Epithelial cell of prostate (primary cell): ENCODE measurements at regions not wholly inside any gene's neighbourhood (a gene's known extent, or its start where the extent isn't known, plus 50 kb on each side); places are given as distances from the start of the nearest gene placed in this dataset.
"Not testable (repeated sequence)": the region's sequence is repeated elsewhere in the genome, so short reads cannot be mapped to it uniquely, and the experiment has no call there.

Experiments
- DNase-seq: peaks from one replicate; pipeline ENCODE4 v3.0.0-alpha.2; 2011; ENCODE audit warnings: low read depth, low spot score
- H3K27ac ChIP-seq: fragments of 450-650 bp; 2 replicates; pipeline ENCODE4 v1.5.1; 2017; ENCODE audit warnings: mild to moderate bottlenecking

DNA sequence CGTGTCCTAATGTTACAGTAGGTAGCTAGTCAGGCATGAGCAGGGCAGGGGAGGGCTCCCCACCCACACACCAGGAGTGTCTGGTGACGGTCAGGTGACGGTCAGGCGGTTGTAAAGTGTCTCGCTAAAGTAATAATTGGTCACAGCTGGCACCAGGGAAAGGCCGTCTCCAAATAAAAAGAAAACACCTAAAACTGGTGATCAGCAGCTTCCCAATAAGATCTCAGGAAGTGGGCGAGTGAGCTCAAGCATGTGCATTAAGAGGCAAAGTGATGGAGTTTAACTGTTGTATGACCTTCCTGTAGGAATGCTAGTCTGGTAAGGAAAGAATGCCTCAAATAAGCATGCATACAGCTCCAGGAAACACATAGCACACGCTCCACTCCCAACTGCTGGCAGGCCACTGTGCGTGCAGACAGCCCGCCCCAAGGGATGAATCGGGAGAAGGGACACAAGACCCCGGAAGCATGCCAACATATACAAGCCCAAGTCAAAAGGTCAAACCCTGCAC is 177.1 kb downstream of the RNF144A start:
- DNase-seq: no peak
- H3K27ac ChIP-seq: no peak overlapping the region

DNA sequence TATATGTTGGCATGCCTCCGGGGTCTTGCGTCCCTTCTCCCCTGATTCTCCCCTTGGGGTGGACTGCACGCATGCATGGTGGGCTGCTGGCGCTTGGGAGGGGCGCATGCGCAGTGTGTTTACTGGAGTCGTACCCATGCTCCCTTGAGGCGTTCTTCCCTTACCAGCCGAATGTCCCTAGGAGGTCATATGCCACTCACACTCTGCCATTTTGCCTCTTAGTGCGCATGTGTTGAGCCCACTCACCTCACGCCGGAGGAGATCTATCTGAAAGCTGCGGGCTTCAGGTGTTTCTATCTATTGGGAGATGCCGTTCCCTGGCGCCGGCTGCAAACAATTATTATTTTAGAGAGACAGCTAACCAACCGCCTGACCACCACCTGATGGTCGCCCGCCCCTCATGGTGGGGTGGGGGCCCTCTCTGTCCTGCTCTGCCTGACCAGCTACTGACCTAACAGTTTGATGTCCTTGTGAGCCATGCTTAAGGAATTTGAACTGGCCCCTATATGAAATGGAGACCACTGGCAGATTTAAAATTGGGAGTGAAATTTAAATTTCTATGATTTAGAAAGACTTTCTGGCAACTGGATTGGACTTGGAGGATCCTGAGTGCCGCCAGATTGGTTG is 179.6 kb downstream of the RNF144A start:
- no peak for DNase-seq
- no peak overlapping the region for H3K27ac ChIP-seq

DNA sequence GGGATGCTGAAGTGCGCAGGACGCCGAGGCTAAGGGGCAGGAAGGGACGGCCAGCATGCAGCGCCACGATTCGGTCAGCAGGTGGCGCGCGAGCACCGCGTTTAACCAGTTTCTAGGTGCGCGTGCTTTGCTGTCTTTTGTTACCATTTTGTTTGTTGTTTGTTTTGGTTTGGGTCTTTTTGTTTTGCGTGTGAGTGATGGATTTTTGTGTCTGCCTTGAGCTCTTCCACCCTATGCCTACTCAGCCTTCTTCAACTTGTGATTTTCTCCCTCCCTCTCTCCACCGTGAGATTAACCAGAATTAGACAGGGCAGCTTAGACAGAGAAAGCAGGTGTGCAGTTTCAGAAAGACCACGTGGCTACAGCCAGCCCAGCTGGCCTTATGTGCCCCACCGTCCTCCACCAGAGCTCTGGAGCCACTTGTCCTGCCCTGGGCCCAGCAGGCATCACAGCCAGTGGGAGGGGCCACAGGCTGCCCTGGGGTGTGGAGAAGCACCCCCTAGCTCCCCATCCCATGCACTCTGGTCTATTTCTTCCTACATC is 180.2 kb downstream of the RNF144A start:
- H3K27ac ChIP-seq: no peak overlapping the region
- no peak for DNase-seq

DNA sequence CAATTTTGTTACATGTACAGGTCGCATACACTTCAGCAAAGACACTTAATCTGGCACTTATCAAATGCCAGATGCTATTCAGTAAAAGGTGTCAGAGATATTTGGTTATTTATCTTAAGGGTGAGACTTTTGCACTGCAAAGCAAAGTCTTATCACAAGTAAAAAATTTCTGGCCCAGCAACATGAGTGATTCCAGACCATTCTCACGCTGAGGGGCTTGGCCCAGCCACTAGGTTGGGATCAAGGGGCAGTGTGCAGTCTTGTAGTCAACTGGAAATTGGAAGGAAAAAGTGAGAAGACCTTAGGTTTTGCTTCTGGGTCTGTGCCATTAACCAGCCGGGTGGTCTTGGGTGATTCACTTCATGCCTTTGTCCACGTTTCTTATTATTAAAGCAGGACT is 181.6 kb downstream of the RNF144A start:
- DNase-seq: no peak
- no peak overlapping the region for H3K27ac ChIP-seq

DNA sequence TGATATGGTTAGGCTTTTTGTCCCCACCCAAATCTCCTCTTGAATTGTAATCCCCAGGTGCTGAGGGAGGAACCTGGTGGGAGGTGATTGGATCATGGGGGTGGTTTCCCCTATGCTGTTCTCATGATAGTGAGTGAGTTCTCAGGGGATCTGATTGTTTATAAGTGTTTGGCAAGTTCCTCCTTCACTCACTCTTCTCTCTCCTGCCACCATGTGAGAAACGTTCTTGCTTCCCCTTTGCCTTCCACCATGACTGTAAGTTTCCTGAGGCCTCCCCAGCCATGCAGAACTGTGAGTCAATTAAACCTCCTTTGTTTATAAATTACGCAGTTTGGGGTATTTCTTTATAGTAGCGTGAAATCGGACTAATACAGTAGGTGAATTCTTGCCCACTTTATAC is 182.5 kb downstream of the RNF144A start:
- H3K27ac ChIP-seq, DNase-seq: not testable (repeated sequence)

DNA sequence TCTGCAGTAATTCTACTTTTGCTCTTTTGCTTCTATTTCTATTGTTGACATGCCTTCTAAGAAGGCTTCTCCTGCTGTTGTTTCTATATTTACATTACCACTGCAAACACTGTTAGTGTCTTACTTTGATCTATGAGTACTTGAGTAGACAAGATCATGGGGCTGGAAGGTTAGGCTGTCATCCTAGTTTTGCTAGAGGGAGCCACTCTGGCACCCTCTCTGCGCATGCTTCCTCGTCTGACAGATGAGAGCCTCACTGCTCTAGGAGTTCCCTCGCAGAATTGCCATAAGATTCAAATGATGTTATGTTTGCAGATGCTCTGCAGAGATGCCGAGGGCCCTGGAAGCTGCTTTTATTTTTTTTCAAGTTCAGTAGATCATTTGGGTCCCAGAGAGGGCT is 185.6 kb downstream of the RNF144A start:
- DNase-seq: no peak
- no peak overlapping the region for H3K27ac ChIP-seq

DNA sequence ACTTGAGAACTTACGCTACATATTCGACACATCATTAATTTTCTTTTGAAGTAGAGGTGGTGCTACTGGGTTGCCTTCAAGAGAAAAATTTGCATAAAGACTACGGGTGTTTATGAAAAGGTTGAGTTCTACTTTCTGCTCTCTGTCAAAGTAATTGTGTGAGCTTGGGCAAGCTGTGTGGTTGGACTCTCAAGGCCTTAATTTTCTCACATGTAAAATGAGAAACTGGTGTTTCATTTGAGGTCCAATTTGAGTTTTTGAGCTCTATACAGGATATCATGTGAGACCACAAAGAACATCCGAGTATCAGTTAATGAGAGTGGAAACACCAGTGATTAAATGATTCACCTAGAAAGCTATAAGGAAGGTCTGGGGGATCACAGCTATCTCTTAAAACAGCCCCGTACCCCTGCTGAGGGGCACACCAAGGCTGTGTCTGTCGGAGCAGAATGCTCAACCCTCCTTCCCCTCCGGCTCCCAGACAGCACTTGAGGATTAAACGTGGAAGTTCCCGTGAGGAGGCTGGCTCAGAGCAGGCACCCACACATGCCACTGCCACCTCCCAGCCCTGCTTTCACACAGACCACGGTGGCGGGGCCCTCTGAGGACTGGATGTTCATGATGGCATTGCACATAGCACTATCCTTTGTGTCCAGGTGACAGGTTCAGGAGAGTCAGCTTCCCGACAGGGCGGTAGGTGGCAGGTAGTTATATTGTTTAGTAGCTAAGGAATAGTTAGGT is 191.8 kb downstream of the RNF144A start:
- no peak for DNase-seq
- no peak overlapping the region for H3K27ac ChIP-seq

DNA sequence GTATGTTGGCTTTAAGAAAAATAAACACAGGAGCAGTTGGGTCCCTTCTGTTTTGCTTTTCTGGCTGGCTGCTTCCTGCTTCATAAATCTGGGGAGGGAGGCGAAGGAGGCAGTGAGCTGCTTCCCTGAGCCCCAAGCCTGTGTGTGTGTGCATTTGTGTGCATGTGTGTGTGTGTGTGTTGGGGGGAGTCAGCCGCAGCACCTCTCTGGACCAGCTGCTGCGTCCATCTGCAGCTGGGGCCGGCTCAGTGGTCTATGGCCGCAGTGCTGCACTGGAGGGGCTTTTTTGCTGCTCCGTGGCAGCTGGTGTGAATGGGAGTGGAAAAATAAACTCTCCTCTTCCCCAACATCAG is 192.3 kb downstream of the RNF144A start:
- no peak for DNase-seq
- H3K27ac ChIP-seq: no peak overlapping the region

DNA sequence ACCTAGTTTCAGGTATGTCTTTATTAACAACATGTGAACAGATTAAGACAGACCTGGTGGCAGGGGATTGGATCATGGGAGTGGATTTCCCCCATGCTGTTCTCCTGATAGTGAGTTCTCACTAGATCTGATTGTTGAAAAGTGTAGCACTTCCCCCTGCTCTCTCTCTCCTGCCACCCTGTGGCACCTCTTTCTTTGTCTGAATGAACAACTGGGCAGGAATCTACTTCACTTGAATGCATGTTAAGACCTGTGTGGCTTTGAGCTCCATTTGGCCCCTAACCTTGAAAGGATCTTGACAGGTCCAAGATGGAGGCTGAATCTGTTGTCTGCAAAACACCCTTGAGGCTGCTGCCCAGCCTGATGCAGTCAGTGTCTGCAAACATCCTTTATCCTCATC is 194.4 kb downstream of the RNF144A start:
- H3K27ac ChIP-seq: no peak overlapping the region

DNA sequence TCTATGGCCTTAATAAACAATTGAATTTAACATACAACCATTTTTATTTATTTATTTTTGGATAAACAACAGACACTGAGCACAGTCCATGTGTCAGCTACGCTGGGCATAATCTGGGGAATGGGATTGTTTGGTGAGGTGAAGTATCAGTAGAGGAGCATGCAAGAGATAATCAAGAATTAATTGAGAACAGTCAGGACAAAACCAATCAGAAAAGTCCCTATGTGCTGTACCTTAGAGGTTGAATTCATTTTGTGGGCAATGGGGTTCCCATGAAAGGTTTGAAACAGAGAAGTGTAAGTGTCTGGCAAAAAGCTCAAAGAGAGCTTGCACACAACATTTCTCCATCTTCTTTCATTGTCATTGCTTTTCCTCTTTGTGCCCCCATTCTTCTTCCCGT is 198.2 kb downstream of the RNF144A start:
- no peak overlapping the region for H3K27ac ChIP-seq
- no peak for DNase-seq

More for the DNA sequence above, 194.4 kb downstream of the RNF144A start:
- DNase-seq: peak; percentile 14

DNA sequence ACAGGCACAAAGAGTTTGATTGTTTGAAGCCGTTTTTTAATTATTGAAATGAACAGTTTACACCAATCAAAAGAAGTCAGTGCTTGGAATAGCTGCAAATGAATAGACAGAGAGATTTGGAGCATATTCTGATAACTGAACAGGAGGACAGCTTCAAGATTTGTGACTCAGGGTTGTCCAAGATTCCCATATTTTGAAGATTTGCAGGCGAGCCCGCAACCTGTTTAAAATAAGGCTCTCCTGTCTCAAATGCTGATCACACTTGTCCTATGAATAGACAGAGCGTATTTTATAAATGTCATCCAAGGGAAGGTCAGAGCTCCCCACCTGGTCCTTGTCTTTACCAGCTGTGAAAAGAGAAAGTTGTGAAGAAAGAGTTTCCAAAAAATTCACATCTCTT is 198.7 kb downstream of the RNF144A start:
- no peak overlapping the region for H3K27ac ChIP-seq
- DNase-seq: no peak

DNA sequence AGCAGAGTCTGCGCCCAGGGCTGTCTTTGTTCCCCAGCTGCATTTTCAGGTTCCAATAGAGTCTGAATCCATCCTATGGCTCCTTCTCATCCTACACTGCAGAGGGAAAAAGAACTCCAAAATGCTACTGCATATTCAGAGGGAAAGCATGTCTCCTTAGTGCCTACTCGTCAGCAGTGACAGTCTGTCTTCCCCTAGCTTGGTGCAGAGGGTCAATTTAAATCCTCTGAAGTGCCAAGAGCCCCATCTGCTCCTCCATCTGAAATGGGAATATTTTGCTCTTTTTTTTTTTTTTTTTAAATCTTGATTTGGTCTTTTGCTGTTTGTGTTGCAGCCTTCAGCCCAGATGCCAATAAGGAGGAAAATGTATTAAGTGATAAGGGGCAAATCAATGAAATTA is 199.3 kb downstream of the RNF144A start:
- DNase-seq: no peak
- no peak overlapping the region for H3K27ac ChIP-seq

DNA sequence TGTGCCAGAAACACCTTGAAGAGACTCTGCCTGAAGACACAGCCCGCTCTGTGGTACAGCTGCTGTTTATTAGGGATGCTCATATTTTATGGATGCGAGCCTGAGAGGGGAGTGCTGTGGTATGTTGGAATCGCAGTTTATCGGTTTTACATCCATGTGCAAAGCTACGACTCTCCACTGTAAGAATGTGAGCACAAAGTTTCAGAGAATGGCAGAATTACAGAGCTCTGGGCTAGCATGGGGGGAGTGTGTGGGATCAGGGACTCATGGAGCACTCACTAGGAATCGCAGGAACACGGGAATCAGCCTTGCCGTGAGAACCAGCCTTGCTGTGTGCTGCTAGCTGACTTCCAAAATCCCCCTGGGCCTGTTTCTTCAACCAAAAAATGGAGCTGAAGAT is 199.9 kb downstream of the RNF144A start:
- no peak for DNase-seq
- no peak overlapping the region for H3K27ac ChIP-seq

DNA sequence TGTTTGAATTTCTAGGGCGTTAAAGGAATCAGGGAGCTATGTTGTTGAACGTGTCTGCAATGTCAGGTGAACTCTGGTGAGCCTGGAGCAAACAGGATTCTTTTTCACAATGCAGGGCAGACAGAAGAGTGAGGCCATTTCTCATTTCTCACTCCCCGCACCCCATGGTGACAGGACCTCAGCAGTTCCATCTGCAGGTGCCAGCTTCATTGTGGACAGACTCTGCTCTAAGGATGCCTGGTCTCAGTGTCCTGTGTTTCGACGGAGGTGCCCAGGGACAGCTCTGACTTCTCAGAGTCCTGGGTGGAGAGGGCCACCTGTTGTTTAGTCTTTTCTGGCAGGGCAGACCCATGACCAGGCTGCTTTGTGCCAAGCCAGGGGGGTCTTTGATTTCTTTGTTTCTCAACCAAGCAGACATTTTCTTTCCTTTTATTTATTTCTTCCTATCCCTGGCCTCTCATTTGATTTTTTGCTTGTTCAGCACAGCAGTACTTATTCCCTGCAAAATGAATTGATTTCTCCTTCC is 201.5 kb downstream of the RNF144A start:
- DNase-seq: no peak
- H3K27ac ChIP-seq: no peak overlapping the region

DNA sequence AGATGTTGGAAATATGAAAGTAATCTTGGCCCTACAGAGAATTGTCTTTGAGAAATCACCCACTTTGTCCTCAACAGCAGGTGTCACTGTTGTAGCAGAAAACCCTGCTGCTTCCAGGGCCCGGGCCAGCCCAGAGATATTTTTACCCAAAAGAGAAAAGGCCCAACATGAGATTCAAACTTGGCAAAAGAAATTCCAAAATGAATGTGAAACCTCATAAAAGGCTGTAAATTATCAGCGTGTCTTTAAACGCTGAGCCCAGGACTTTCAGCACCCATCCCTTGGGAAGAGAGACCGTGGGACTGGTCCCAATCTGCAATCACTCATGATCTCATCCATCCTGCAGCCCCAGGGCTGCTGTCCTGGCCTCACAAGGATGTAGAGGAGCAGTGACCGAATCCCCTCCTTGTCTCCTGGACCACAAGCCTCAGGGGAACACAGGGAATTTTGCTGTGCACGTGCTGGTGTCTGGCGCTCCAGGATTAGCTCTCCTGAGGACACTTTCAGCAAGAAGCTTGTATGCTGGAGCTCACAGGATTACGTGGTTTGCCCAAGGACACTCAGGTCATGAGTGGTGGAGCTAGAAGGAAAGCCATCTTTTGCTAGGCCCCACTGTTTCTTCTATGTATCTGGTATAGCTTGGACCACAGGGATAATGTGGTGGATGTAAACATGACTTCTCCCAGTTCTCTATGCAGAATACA is 202.1 kb downstream of the RNF144A start:
- no peak for DNase-seq

DNA sequence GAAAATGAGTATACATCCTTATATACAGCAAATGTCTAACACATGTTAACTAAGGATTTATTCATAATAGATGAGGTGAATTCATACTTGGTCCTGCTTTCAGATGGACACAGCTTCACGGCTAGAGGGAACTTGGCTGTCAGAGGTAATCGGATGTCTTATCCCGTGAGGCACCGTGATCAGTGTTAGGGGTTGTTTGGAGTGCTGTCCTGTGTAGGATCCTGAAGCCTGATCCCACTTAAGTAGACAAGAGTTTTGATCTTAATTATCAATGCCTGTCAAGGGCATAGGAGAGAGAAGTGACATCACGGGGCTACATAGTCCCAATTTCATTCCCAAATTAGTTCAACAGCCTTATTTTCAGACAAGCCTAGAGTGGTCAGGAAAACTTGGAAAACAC is 204.6 kb downstream of the RNF144A start:
- DNase-seq: no peak
- H3K27ac ChIP-seq: no peak overlapping the region

More for the DNA sequence above, 202.1 kb downstream of the RNF144A start:
- H3K27ac ChIP-seq: no peak overlapping the region

DNA sequence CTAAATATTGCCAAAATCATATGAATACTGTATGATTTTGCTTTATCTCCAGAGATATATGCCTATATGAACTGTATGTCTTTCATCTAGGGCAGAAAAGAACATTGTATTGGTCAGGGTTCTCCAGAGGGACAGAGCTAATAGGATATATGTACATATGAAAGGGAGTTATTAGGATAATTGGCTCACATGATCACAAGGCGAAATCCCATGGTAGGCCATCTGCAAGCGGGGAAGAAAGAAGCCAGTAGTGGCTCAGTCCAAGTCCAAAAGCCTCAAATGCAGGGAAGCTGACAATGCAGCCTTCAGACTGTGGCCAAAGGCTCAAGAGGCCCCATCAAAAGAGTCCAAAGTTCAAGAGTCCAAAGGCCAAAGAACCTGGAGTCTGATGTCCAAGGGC is 209.9 kb downstream of the RNF144A start:
- DNase-seq: no peak
- no peak overlapping the region for H3K27ac ChIP-seq

DNA sequence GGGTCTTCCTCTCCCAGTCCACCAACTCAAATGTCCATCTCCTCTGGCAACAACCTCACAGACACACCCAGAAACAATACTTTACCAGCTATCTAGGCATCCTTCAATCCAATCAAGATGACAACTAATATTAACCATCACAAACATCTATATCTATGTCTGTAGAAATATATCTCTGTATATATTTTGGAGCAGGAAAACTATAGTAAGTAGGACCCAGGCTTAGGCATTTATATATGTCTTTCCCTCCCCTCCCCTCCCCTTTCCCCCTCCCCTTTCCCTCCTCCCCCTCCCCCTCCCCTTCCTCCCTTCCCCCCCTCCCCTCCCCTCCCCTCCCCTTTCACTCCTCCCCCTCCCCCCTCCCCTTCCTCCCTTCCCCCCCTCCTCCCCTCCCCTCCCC is 210.5 kb downstream of the RNF144A start:
- H3K27ac ChIP-seq: no peak overlapping the region
- no peak for DNase-seq

DNA sequence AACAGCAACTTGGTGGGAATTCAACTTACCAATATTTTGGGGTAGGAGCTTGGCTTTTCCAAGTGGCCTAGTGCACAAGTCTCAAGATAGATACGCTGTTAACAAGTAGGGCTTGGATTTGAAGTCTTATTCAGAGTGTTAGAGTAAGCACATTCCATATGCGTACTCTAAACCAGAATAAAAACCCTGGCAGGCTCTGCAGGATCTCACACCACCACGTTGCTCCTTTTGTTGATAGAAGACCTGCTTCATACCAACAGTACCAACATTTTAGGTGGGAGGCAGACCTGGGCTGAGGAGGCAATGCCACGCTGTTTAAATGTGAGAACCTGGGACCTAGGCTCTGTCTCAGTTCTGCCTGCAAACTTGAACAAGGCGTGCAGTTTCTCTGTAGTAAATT is 214.0 kb downstream of the RNF144A start:
- no peak for DNase-seq

DNA sequence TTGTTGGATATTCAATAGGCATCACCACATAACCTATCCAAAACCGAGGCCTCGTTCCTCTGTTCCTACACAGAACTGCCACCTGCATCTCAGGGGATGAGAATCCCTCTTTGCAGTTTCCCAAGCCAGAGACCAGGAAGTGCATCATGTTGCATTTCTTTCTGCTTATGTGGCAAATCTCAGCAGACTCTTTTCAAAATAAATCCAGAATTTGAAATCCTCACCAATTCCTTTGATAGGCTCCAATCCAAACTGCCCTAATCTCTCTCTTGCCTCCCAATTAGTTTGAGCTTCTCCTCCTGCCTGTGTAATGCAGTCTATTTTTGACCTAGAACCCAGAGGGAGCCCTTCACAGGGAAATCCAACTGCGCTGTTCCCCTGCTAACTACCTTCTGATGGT is 215.5 kb downstream of the RNF144A start:
- no peak overlapping the region for H3K27ac ChIP-seq
- no peak for DNase-seq

More for the DNA sequence above, 214.0 kb downstream of the RNF144A start:
- no peak overlapping the region for H3K27ac ChIP-seq

DNA sequence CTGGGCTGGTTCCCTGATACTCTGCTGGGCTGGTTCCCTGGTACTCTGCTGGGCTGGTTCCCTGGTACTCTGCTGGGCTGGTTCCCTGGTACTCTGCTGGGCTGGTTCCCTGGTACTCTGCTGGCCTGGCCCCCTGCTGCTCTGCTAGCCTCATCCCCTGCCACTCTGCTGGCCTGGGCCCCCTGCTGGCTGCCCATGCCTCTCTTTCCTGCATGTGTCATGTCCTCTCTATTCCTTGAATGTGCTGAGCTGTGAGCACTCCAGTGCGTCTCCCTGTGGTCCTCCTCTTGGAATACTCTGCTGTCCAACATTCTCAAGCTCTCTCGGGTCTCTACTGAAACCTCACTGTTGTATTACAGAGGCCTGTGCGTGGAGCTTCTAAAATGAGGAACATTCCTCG is 216.3 kb downstream of the RNF144A start:
- DNase-seq: no peak
- no peak overlapping the region for H3K27ac ChIP-seq
